HG02970 (cell line): ENCODE measurements at regions not wholly inside any gene's neighbourhood (a gene's known extent, or its start where the extent isn't known, plus 50 kb on each side); places are given as distances from the start of the nearest gene placed in this dataset.
"Not testable (repeated sequence)": the region's sequence is repeated elsewhere in the genome, so short reads cannot be mapped to it uniquely, and the experiment has no call there.

Experiments
- ATAC-seq: cut with Tn5 transposase; IDR thresholded peaks from one replicate; pipeline ENCODE4 v1.9.1; 2021; ENCODE audit warnings: mild to moderate bottlenecking, moderate library complexity, moderate number of reproducible peaks; ENCODE audit not compliant: unreplicated experiment, low FRiP score

DNA sequence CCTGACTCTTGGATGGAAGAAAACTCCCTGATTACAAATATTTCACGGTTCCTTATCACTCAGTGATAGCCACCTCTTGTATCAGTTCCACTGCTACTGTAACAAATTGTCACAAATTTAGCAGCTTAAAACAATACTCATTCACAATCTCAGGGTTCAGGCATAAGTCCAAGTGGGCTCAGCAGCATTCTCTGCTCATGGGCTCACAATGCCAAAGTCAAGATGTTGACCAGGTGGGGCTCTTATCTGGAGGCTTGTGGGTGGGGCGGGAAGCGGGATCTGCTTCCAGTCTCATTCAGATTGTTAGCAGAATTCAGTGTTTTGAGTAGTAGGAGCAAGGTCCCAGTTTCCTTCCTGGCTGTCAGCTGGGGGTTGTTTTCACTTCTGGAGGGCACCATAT, 137.3 kb upstream of the FAM78B start:
- ATAC-seq: no peak

GRCh38 chr1:166305371-166305770, 138.6 kb upstream of the FAM78B start:
- ATAC-seq: no peak

GRCh38 chr1:166307261-166308188, 140.7 kb upstream of the FAM78B start:
- ATAC-seq: no peak

DNA sequence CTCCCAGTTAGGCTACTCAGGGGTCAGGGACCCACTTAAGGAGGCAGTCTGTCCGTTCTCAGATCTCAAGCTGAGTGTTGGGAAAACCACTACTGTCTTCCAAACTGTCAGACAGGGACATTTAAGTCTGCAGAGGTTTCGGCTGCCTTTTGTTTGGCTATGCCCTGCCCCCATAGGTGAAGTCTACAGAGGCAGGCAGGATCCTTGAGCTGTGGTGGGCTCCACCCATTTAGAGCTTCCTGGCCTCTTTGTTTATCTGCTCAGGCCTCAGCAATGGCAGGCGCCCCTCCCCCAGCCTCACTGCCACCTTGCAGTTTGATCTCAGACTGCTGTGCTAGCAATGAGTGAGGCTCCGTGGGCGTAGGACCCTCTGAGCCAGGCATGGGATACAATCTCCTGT, 149.5 kb upstream of the FAM78B start:
- not testable (repeated sequence) for ATAC-seq

GRCh38 chr1:166322470-166322869, 155.7 kb upstream of the FAM78B start:
- no peak for ATAC-seq

DNA sequence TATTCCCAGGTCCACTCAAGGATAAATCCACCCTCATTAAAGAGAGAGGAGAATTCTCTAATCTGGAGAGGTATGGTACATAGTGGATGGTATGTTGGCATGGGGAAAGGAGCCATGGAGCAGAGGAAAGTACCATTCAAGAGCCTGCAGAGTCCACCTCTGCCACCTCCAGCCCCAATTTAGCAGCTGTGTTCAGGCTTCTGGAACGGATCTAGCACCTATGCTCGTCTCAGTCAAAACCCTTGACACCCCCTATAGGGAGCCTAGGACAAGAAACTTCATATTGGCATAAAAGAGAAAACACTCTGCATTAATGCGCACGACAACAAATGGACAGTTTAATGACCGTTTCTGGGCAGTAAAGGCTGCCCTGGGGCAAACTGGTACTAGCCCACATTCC, 161.1 kb upstream of the FAM78B start:
- no peak for ATAC-seq

DNA sequence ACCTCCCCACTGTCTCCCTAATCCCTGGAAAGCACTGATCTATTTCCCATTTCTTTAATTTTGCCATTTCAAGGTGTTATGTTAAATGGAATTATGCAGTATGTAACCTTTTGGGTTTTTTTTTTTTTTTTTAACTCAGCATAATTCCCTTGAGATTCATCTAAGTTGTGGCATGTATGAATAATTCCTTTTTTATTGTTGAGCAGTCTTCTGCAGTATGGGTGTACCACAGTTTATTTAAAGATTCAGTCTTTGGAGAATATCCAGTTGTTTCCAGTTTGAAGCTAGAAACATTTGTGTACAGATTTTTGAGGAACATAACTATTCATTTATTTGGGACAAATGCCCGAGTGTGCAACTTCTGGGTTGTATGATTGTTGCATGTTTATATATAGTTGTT, 162.2 kb upstream of the FAM78B start:
- ATAC-seq: no peak

DNA sequence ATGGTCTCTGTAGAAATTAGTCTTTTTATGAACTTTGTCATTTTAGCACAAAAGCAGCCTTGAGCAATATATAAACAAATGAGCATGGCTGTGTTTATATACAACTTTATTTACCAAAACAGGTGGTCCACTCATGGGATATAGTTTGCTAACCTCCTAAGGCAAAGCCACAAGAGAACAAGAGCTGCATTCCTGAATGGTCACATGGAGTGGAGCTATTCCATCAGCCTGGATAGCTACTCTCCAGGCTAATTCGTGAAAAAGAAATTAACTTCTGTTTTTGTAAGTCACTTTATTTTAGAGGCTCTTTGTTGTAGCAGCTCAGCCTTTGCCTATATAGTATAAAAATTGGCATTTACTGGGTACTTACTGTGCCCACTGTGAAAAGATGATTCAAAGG, 163.3 kb upstream of the FAM78B start:
- no peak for ATAC-seq

DNA sequence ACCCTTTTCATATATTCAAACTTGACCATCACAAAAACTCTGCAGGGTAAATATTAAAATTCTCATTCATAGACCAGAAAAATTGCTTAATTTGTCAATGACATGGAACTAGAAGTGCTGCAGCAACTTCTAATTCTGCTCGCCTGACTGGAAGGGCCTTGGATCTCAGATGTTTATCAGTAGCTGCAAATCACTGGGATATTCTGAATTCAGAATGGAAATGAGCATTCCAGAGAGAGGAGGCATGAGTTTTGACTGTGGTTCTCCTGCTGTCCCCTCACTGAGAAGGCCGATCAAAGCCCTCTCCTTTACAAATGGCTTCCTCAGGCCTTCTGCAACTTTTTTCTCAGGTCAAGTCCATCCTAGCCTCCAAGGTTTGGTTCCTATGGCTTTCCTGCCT, 171.3 kb upstream of the FAM78B start:
- ATAC-seq: no peak

- ATAC-seq: no peak
Observed at GRCh38 chr1:166340709-166341108, 173.9 kb upstream of the FAM78B start.

DNA sequence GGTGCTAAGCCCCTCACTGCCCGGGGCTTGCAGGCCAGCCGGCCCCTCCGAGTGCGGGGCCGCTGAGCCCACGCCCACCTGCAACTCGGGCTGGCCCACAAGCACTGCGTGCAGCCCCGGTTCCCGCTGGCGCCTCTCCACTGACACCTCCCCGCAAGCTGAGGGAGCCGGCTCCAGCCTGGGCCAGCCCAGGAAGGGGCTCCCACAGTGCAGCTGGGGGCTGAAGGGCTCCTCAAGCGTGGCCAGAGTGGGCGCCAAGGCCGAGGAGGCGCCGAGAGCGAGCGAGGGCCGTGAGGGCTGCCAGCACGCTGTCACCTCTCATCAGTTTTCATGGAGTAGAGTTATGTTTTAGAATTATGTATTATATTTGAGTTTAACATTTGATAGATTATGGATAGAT, 176.5 kb upstream of the FAM78B start:
- no peak for ATAC-seq

GRCh38 chr1:166350490-166350889, 183.7 kb upstream of the FAM78B start:
- no peak for ATAC-seq

- no peak for ATAC-seq
Observed at GRCh38 chr1:166351676-166352075, 184.9 kb upstream of the FAM78B start.

- ATAC-seq: no peak
Observed at GRCh38 chr1:166353213-166353612, 186.4 kb upstream of the FAM78B start.

GRCh38 chr1:166354406-166354805, 187.6 kb upstream of the FAM78B start:
- ATAC-seq: no peak

DNA sequence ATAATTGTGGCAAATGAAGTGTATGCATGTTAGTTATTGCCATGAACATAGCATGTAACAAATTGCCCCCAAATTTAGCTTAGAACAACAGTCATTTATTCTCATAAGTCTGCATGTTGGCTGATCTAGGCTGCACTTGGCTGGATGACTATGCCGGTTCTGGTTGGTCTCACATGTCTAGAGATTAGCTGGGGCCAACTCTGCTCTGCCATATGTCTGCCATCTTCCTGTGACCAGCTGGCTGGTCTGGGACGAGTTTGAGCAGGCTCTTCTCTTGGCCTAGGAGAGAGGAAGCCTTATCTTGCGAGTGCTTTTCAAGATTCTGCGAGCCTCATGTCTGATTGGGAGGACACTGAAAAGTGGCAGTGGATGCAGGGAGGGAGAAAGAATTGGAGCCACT, 198.3 kb upstream of the FAM78B start:
- ATAC-seq: no peak

GRCh38 chr1:166368030-166368429, 201.2 kb upstream of the FAM78B start:
- no peak for ATAC-seq

- no peak for ATAC-seq
Observed at GRCh38 chr1:166377896-166378295, 211.1 kb upstream of the FAM78B start.

DNA sequence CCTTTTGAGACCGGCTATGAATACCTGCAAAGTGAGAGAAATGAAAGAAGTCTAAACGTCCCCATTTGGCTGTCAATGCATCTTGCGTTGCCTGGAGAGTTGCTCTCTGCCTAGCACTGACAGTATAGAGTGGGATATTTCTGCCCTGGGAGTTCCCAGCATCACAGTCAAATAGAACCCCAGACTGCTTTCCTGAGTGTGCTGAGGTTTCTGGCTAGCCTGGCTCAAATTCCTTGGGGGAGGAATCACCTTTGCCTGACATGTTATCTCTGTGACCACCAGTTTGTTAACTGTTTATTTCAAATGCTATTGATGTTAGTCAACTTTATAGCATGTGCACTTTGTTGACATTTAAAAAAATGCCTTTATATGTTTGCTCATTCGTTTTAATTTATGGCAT, 212.0 kb upstream of the FAM78B start:
- no peak for ATAC-seq

DNA sequence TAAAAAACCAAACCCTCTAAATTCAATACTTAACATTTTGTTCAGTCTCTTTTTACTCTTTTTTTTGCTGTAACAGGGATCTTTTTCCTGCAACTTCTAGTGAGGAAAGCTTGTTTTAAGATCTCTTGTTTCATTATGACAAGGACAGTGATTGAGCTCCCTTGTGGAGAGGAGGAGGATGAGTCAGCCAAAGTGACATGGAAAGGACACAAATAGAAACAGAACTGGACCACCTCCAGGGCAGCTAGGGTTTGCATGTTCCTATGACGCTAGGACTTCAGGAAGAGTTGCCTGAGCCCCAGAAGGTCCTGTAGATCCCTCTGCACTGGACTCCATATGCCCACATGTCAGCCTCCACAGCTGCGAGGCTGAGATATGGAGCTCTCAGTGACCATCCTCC, 212.6 kb upstream of the FAM78B start:
- ATAC-seq: no peak

DNA sequence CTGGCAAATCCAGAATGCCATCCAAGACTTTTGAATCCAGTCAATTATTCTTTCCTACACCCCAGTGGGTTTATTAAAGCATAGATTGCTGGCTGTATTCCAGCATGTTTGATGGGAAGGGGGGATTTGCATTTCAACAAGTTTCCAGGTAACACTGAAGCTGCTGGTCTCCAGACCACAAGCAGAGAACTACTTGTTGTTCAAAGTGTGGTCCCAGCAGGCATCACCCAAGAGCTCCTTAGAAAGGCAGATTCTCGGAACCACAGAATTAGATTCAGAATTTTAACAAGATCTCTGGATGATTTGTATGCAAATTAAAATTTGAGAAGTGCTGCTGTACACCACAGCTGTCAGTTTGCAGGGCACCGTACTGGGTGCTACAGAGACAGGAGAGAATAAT, 216.3 kb upstream of the FAM78B start:
- no peak for ATAC-seq

GRCh38 chr1:166383635-166384346, 217.0 kb upstream of the FAM78B start:
- no peak for ATAC-seq
